ENCODE measurements at regions not wholly inside any gene's neighbourhood (a gene's known extent, or its start where the extent isn't known, plus 50 kb on each side); places are given as distances from the start of the nearest gene placed in this dataset.

- no peak for DNase-seq
Measured at GRCh38 chr5:23579566-23579965, 72.2 kb downstream of the PRDM9 start.

DNA sequence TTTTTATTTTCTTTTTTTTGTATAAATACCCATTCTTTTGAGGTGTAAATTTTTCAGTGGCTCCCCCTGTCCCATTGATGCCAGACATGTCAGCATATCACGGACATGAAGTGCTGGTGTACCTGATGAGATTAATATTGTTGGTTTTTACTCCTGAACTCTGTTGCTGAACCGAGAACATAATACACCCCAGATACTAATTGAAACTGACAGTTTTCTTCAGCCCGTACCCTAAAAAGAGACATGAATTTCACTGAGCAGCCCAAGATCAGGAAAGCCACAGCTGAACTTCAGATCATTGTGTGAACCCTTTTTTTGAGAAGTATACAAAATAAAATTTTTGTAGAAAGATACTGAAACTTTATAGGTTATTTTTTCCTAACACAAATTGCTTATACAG, 75.7 kb downstream of the PRDM9 start:
- DNase-seq, result no peak

DNA sequence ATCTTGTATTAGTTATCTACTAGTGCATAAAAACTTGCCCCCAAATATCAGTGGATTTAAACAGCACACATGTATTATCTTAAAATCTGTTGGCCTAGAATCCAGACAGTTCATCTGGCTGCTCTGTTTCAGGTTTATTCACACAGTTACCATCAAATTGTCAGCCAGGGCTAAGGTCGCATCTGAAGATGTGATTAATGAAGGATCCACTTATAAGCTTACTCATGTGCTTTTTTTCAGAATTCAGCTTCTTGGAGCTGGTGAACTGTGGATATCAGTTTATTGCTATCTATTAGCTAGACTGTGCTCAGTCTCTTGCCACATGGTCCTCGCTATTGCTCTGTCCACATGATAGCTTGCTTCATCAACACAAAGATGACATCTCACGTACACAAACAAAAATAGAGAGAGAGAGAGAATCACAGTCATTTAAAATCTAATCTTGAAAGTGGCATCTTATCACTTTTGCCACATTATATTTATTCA, 81.5 kb downstream of the PRDM9 start:
- no peak for DNase-seq

DNA sequence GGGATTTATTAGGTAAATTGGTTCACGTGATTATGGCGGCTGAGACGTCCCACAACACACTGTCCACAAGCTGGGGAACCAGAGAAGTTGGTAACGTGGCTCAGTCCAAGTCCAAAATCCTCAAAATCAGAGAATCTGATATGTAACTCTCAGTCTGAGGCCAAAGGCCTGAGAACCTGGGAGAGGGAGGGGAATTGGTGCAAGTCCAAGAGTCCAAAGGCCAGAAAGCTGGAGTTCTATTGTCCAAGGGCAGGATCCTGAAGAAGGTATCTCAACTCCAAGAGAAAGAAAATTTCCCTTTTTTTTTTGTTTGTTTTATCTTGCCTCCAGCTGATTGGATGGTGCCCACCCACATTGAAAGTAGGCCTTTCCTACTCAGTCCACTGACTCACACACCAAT, 83.8 kb downstream of the PRDM9 start:
- no peak for DNase-seq

GRCh38 chr5:23606927-23607326, 99.5 kb downstream of the PRDM9 start:
- DNase-seq, result no peak

DNA sequence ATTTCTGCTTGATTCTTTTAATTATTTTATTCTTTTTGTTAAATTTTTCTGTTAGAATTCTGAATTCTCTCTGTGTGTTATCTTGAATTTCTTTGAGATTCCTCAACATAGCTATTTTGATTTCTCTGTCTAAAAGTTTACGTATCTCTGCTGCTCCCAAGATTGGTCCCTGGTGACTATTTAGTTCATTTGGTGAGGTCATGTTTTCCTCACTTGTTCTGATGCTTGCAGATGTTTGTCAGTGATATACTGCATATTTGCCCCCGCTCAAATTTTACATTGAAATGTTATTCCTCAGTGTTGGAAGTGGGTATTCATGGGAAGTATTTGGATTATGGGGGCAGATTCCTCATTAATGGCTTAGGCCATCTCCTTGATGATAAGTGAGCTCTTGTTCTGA, 105.3 kb downstream of the PRDM9 start:
- DNase-seq, result no peak

DNA sequence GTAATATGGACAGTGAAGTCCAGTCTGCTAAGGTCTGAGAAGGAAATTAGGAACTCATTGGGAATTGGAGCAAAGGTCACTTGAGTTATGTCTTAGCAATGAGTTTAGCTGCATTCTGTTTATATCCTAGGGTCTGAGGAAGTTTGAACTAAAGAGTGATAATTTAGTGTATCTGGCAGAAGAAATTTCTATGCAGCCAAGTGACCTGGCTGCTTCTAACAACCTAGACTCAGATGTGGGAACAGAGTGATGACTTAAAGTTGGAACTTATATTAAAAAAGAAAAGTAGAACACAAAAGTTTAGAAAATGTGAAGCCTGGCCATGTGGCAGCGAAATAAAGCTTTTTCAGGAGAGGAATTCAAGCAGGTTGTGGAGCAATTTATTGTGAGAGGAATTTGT, 106.2 kb downstream of the PRDM9 start:
- DNase-seq, result no peak

DNA sequence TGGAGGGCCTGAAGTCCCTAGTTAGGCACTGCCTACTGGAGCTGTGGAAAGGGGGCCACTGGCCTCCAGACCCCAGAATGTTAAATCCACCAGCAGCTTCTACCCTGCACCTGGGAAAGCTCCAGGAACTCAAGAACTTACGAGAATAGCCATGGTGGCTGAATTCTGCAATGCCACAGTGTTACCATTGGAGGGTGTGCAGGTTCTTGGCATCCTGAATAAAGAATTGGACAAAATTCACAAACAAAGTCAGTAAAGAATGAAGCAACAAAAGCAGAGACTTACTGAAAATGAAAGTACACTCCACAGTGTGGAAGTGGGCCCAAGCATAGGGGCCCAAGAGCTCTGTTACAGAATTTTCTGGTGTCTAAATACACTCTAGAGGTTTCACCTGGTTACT, 107.0 kb downstream of the PRDM9 start:
- DNase-seq, result no peak

DNA sequence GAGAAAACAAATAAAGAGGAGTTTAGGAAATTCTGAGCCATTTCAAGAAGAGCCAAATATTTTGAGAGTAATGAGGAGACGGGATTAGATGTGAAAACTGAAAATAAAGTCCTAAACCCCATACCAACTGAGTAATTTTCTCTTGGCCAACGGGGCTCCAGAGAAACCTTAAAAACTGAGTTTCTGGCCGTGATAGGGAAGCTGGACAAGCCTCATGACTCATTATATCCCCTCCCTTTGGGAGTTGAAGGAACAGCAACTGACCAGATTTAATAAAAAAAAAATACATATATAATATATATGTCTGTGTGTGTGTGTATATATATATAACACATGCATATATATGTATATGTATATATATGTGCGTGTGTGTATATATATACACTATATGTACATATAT, 119.6 kb downstream of the PRDM9 start:
- DNase-seq, result no peak

- no peak for DNase-seq
Measured at GRCh38 chr5:23627976-23628375, 120.6 kb downstream of the PRDM9 start.

- no peak for DNase-seq
Measured at GRCh38 chr5:23629396-23629795, 122.0 kb downstream of the PRDM9 start.

DNA sequence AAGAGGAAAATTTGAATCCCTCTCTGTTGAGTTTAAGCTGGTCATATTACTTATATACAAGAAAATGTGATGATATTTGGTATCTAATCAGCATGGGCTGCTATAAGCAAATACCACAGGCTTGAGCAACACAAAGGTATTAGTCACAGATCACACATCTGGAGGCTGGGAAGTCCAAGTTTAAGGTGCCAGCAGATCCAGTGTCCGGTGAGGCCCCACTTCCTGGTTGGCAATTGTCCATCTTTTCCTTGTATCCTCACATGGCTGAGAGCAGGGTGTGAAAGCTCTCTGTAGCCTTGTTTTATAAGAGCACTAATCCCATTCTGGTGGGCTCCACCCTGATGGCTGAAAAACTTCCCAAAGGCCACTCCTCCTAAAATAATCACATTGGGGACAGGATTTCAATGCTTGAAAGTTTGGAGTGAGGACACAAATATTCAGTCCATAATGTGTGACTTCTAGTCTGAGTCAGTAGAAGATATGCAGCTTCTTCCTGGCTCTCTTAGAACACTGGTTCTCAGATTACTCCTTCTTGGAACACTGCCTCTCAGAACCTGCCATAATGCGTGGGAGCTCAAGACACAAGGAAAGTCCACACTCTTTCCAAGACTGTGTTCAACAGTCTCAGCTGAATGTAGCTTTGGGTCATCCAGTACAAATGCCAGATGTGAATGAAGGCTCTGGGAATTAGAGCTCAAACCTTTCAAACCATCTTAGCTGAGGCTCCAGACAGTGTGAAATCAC, 124.1 kb downstream of the PRDM9 start:
- DNase-seq, result no peak

DNA sequence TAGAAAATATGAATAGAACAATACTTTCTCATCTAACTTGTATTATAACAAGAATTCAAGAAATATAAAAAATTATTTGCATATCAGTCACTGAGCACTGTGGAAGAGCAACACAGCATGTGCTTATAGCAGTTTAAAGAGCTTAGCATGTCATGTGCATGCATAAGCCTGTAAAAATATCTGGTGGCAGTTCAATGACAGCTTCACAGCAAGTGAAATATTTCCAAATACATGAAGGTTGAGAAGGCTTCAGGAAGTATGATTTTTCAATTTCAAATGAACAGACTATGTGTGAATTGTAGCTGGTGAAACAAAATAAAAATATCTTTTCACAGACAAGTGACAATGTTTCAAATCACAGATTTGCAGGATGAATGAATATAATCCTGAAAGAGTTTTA, 128.5 kb downstream of the PRDM9 start:
- no peak for DNase-seq

- no peak for DNase-seq
Measured at GRCh38 chr5:23639326-23639725, 131.9 kb downstream of the PRDM9 start.

DNA sequence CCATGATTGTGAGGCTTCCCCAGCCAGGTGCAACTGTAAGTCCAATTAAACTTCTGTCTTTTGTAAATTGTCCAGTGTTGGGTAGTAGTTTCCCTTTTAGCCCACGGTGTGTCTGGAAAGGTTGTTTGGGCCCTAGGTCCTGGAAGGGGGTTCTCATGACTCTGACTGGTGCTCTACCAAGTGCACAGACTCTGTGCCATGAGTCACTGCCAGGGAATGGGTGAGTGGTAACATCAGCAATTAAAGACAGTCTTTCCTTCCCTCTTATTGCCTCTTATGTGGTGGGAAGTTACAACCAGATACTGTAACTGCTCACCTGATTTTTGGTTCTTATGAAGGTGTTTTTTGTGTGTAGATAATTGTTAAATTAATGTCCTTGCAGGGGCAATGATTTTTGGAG, 141.2 kb downstream of the PRDM9 start:
- no peak for DNase-seq

DNA sequence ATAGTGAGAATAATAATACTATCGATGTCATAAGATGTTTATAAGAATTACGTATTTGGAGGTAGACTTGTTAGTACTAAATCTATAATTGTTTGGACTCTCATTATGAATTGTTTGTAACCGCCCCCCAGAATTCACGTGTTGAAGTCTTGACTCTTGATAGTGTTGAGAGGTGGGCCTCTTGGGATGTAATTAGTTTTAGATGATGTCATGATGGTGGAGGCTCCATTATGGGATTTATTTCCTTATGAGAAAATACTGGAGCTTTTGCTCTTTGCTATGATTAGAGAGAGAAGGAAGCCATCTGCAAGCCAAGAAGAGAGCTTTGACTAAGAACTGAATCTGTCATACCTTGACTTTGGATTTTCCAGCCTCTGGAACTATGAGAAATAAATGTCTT, 142.2 kb downstream of the PRDM9 start:
- no peak for DNase-seq

GRCh38 chr5:23655674-23656073, 148.3 kb downstream of the PRDM9 start:
- no peak for DNase-seq

- no peak for DNase-seq
Measured at GRCh38 chr5:23675456-23675855, 168.0 kb downstream of the PRDM9 start.

- no peak for DNase-seq
Measured at GRCh38 chr5:23677996-23678395, 170.6 kb downstream of the PRDM9 start.

DNA sequence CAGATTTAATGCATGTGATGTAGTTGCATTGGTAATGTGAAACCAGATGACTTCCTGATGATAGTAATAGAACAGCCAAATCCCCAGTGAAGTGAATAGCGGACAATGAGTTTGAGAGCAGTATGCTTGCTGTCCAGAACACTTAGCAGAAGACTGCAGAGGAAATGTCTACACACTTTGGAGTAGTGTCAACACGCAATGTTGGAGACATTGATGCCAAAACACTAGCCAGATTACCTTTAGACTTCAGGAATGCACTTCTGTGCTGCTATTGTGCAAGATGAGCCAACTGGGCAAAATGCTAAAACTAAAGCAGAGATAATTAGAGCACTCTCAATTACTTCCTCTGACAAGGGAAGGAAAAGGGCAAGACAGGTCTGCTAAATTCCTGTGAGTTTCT, 176.7 kb downstream of the PRDM9 start:
- no peak for DNase-seq

GRCh38 chr5:23703940-23704855, 196.8 kb downstream of the PRDM9 start:
- DNase-seq, result no peak

DNA sequence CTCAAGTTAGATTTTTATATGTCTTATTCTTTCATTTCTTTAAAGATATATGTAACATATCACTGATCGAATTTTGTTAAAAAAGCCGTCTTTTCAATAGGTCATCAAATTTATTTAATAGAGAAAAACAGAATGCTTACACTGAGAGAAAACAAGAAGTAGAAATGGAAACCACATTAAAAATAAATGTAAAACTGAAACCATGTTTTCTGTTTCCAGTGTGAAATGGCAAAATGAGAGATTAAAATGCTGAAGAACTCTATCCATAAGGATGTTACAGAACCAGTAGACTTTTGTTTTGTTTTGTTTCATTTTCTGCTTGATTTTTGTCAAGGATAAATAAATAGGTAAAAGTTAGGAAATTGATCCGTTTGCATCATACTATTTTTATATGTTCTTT, 210.1 kb downstream of the PRDM9 start:
- DNase-seq, result no peak

DNA sequence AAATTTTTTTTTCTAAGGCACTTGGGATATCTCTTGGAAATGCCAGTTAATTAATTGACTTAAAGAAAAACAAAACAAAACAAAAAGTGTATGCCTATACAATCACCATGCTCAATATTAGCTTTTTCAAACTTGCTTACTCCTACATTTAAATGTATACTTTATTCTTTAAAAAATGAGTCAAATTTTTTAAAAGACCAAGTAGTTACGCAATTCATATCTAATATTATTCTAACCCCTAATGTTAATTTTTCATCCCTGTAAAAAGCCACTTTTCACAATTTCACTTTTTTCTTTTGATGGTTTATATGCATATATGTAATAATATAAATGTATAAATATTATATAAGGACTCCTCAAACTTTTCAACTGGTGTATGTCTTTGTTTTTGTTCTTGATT, 211.2 kb downstream of the PRDM9 start:
- no peak for DNase-seq

- DNase-seq, result no peak
Measured at GRCh38 chr5:23721336-23721735, 213.9 kb downstream of the PRDM9 start.

Measured in stimulated activated naive CD4-positive, alpha-beta T cell (primary cell).